Loucy (cell line): ENCODE measurements at regions not wholly inside any gene's neighbourhood (a gene's known extent, or its start where the extent isn't known, plus 50 kb on each side); places are given as distances from the start of the nearest gene placed in this dataset.

Source experiments
- CTCF ChIP-seq: fragments of 200-600 bp; sonication (generic); conservative IDR thresholded peaks from 2 replicates; pipeline ENCODE4 v1.5.1; 2014; ENCODE audit warnings: mild to moderate bottlenecking, antibody characterized with exemption, low read length
- EZH2phosphoT487 ChIP-seq: fragments of 200-600 bp; IDR thresholded peaks from 2 replicates; pipeline ENCODE4 v1.6.1; 2018; ENCODE audit warnings: antibody characterized with exemption, mild to moderate bottlenecking, moderate library complexity, borderline replicate concordance

GRCh38 chr5:32960340-32961058 lies 249.4 kb downstream of the NPR3 start:
- TF ChIP-seq EZH2phosphoT487 (no peak), CTCF (no peak)
